Activated CD4-positive, alpha-beta T cell treated with anti-CD3 and anti-CD28 coated beads, Interleukin-2, amount 50 U/mL, for 1 hour (primary cell): ENCODE measurements at regions not wholly inside any gene's neighbourhood (a gene's known extent, or its start where the extent isn't known, plus 50 kb on each side); places are given as distances from the start of the nearest gene placed in this dataset.
"Not testable (repeated sequence)": the region's sequence is repeated elsewhere in the genome, so short reads cannot be mapped to it uniquely, and the experiment has no call there.

Experiments used
- DNase-seq: peaks from one replicate; pipeline ENCODE4 v3.0.0-alpha.2; 2020

GRCh38 chr6:105686793-105687192 is 283.9 kb upstream of the PREP start:
- DNase-seq = not testable (repeated sequence)

GRCh38 chr6:105681061-105681460 is 278.2 kb upstream of the PREP start:
- DNase-seq = no peak

GRCh38 chr6:105680131-105680530 is 277.2 kb upstream of the PREP start:
- DNase-seq = no peak

DNA sequence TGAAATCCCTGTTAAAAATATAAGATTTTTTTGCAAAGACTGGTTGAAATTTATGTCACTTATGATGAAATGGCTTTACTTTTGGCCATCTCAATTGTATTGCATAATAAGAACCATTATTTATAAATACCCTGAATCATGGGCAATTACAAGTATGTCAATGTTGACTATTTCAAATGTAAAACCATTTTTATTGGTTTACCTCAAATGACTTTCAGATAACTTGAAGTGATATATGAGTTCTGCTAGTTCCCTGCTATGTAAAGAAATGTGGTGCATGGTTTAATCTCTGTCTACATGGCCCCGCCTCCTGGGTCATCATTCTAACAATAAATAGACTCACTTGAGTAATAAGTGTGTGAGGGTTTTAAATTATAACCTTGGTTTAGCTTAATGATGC is 275.6 kb upstream of the PREP start:
- DNase-seq = no peak

DNA sequence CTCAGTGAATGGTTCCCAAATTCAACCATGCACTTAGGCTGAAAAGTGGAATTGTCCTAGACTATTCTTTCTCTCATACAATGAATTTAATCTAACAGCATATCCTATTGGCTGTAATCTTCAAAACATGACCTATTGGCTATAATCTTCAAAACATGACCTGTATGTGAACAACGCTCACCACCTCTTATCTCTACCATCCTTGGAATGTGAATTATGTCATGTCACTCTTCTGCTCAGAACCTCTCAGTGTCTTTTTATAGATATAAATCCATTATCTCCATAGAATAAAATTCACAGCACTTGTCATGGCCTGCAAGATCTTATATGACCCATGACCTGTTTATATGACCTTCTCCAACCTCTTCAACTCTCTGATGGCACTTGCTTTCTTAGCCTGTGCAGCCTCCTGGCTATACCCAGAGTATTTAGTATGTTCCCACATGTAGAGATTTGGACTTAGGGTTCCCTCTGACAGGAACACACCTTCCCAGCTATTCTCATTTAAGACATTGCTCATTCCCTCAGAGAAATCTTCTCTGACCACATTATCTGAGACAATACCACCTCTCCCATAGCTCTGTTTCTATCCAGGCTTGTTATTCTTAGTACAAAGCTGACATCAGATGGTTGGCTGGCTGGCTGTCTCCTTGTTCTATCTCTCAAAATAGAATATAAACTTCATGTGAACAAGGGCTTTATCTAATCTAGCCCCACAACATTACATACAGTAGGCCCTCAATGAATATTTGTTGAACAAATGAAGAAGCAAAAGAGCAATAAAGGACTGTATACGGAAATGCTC is 275.0 kb upstream of the PREP start:
- DNase-seq = no peak

GRCh38 chr6:105676857-105677256 is 274.0 kb upstream of the PREP start:
- no peak for DNase-seq

DNA sequence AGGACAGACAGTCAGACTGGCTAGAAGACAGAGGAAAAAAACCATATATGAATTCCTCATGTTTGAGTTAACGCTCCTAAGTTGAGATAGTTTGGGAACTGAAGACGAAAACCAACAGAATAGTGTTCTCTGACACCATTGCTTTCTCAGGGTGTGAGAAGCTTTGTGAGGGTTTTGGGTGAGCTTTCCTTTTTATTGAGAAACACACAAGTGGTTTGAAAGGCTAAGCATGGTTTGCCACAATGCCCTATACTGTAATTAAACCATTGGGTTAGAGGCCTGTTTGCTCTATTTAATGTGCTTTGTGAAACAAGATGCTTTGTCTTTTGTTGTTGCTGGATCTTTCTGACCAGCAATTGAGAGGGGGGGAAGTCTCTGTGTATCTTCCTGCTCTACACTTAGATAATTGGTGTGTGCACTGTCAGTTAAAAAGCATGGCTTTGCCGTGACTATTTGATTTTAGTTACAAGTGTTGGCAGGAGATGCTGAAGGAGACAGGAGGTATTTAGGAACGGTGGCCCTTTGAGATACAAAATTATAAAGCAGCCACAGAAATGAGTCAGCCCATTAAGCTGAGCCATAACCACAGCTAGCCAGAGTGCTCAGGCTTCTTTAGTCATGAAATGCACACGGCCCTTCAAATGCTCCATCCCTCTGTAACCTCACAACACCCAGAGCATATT is 273.0 kb upstream of the PREP start:
- DNase-seq = no peak

DNA sequence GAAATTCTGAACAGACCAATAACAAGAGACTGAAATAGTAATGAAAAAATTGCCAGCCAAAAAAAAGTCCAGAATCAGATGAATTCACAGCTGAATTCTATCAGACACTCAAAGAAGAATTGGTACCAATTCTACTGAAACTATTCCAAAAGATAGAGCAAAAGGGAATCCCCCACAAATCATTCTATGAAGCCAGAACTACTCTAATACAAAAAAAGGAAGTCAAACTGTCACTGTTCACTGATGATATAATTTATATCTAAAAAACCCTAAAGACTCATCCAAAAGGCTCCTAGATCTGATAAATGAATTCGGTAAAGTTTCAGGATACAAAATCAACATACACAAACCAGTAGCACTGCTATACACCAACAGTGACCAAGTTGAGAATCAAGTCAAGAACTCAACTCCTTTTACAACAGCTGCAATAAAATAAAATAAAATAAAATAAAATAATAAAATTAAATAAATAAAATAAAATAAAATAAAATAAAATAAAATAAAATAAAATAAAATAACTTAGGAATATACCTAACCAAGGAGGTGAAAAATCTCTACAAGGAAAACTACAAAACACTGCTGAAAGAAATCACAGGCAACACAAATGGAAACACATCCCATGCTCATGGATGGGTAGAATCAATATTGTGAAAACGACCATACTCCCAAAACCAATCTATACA is 270.1 kb upstream of the PREP start:
- DNase-seq = not testable (repeated sequence)

GRCh38 chr6:105669232-105669631 is 266.4 kb upstream of the PREP start:
- no peak for DNase-seq

GRCh38 chr6:105667056-105667455 is 264.2 kb upstream of the PREP start:
- DNase-seq = no peak

DNA sequence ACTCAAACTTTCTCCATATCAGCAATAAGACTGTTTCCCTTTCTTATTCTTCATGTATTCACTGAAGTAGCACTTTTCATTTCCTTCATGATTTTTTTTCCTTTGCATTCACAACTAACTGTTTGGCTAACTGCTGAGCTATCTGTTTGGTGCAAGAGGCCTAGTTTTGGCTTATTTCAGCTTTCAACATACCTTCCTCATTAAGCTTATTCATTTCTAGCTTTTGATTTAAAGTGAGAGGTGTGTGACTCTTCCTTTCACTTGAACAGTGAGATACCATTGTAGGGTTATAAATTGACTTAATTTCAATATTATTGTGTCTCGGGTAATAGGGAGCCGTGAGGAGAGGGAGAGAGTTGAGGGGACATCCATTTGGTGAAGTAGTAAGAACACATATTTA is 262.0 kb upstream of the PREP start:
- DNase-seq = no peak

- no peak for DNase-seq
These were observed 249.1 kb upstream of the PREP start for GRCh38 chr6:105651969-105652368.

DNA sequence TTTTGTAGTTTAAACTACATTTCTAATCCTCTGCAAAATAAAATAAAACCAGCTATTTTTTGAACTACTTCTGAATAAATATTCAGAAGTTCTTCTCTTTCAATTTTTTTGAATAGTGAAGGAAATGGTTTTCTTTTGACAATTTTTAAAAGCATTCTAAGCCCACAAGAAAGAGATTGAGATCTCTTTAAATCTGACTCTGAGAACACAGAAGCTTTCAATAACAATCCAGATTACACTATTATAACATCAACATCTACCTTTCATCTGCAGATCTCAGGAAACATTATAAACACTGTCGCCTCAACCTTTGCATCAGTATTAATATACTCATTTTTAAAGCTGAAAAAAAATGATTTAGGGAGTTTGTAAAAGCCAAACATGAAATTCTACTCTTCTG is 247.5 kb upstream of the PREP start:
- DNase-seq = no peak

DNA sequence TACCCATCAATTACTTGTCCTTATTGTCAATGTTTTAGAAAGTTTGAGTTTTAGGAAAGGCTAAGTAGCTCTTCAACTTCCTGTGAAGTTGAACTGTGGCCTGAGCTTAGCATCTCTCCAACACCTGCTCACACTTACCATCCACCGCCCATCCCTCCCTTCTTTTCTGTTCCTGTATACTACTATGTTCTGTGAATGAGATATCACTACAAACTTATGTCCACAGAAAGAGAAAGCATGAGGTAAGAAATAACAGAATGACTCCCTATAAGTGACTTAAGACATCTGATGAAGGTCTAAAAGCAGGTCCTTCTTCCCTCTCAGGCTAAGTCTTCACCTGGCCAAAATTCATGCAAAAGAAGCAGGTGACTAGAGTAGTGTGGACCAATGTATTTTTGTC is 246.3 kb upstream of the PREP start:
- no peak for DNase-seq

DNA sequence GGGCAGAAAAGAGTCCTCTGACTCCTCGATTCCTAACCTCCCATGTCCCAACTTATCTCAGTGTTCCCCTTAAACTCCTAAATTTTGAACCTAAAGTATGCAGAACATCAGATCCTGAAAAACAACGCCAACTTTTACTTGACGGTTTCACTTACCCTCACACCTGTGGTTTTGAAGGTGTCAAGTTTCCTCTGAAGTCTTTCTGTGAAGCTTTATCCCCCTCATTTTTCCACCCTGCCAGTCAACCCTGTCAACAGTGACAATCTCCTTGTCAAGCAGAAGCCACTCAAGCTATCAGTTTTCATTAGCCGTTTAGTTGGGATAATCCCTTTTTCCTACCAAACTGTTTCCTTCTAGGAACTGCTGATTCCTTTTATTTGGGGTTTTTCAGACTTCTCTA is 245.4 kb upstream of the PREP start:
- DNase-seq = no peak

GRCh38 chr6:105646391-105646867 is 243.5 kb upstream of the PREP start:
- DNase-seq = no peak

- no peak for DNase-seq
These were observed 243.1 kb upstream of the PREP start for GRCh38 chr6:105645958-105646357.

GRCh38 chr6:105645156-105645555 is 242.3 kb upstream of the PREP start:
- DNase-seq = no peak

DNA sequence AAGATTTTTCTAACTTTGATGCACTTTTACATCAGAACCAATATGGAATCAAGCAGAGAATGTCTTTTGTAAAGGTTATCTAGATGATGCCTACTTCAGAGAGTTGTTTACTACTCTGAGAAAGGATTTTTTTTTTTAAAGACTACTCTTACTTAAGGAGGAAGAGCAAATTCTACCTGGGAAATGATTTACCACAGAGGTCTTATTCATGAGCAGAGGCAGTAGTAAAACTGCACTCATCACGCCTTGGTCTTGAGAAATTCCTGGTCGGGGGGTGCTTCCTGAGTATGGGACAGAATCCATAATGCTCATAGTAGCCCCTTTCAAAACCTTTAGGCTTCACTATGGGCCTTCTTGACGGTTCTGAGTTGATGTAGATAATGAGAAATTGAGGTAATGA is 241.8 kb upstream of the PREP start:
- DNase-seq = no peak

DNA sequence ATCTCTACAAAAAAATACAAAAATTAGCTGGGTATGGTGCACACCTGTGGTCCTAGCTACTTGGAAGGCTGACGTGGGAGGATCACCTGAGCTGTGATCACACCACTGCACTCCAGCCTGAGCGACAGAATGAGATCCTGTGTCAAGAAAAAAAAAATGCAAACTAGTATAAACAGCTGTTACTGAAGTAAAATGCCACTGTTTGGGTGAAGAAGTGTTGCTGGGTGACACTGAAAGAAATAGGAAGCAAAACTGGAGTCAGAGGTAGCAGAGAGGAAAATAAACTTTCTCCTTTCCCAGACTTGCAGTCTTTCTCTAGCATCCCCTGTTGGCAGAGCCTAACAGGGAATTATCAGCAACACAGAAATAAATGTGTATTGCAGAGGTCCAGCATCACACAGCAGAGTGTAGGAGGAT is 241.2 kb upstream of the PREP start:
- no peak for DNase-seq

- no peak for DNase-seq
These were observed 239.8 kb upstream of the PREP start for GRCh38 chr6:105642708-105643107.

GRCh38 chr6:105641504-105641903 is 238.6 kb upstream of the PREP start:
- no peak for DNase-seq

DNA sequence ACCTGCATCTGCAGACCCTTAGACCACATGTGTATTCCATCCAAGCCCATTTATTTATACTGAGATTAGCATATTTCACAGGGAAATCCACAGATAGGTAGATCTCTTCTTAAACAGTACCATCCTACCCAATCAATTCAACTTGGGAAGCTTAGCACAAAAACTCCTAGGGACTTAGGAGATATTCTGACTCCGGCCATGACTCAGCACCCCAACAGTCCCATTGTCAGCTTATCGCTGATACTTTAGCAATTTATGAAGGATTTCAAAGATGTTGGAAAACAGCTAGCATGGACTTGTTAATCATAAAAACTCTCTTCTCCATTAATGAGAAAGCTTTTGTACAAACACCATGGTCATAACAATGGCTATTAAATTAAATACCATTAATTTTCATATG is 236.2 kb upstream of the PREP start:
- no peak for DNase-seq

DNA sequence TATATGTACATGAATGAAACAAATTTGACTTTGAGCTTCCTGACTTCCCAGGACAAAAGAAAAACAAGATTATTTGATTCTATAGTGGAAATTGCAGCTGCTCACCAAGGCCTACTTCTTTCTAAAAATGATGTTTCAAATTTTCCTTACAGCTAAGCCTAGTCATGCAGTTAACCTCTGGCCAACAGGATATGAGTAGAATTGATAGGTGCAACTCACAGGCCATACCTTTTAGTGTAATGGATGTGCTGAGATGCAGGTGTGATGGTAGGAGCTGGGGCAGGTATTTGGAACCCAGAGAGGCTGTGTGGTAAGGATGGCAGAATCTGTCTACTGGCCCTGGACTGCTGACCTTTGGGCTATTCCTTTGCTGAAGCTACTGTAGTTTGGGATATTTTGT is 230.9 kb upstream of the PREP start:
- DNase-seq = no peak
